Bronchial epithelial cell (primary cell): ENCODE measurements at regions not wholly inside any gene's neighbourhood (a gene's known extent, or its start where the extent isn't known, plus 50 kb on each side); places are given as distances from the start of the nearest gene placed in this dataset.

Experiments used
- DNase-seq: peaks from one replicate; pipeline ENCODE4 v3.0.0-alpha.2; 2010; ENCODE audit warnings: low read depth
- FAIRE-seq: peaks from 2 replicates; lab custom pipeline; 2011; peaks lifted over from hg19 to GRCh38; lab: Jason Lieb, UNC
- H3K27me3 ChIP-seq: 2 replicates; pipeline ENCODE4 v1.5.1; 2011; ENCODE audit warnings: low read length; ENCODE audit not compliant: control insufficient read depth, insufficient read depth
- H3K36me3 ChIP-seq: 2 replicates; pipeline ENCODE4 v1.5.1; 2011; ENCODE audit warnings: low read length; ENCODE audit not compliant: control insufficient read depth, insufficient read depth
- H3K4me3 ChIP-seq: 2 replicates; pipeline ENCODE4 v1.5.1; 2011; ENCODE audit warnings: mild to moderate bottlenecking, low read depth, low read length, control low read depth
- TF ChIP-seq, protein P1 (sequence below): IDR thresholded peaks from 2 replicates; pipeline ENCODE4 v1.5.1; 2011; ENCODE audit warnings: mild to moderate bottlenecking, moderate library complexity, low read length, control low read depth, inconsistent platforms; ENCODE audit not compliant: insufficient read depth, severe bottlenecking

DNA sequence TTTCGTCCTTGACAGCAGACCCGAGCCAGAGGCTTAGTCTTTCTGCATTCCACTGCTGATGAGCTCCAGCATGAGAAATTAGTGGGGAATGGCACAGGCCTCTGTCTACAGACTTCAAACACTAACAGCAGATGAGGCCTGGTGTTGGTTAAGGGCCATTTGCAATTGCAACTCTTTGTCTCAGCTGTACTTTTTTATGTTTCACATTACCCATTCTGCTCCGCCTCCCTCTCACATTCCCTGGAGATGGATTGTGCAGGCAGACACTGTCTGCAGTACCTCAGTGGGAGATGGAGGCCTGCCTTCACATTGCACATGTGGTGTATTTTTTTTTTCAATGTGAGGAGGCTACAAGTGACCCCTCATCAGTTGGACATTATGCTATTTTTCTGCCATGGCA, 370.2 kb downstream of the DUSP10 start:
- Histone ChIP-seq H3K27me3 (no peaks in the 10 kb centered on the region), H3K4me3 (no peak overlapping the region), H3K36me3 (no peaks in the 10 kb centered on the region)
- TF ChIP-seq, protein P1, sequence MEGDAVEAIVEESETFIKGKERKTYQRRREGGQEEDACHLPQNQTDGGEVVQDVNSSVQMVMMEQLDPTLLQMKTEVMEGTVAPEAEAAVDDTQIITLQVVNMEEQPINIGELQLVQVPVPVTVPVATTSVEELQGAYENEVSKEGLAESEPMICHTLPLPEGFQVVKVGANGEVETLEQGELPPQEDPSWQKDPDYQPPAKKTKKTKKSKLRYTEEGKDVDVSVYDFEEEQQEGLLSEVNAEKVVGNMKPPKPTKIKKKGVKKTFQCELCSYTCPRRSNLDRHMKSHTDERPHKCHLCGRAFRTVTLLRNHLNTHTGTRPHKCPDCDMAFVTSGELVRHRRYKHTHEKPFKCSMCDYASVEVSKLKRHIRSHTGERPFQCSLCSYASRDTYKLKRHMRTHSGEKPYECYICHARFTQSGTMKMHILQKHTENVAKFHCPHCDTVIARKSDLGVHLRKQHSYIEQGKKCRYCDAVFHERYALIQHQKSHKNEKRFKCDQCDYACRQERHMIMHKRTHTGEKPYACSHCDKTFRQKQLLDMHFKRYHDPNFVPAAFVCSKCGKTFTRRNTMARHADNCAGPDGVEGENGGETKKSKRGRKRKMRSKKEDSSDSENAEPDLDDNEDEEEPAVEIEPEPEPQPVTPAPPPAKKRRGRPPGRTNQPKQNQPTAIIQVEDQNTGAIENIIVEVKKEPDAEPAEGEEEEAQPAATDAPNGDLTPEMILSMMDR: no peak
- FAIRE-seq: no peak
- no peak for DNase-seq

DNA sequence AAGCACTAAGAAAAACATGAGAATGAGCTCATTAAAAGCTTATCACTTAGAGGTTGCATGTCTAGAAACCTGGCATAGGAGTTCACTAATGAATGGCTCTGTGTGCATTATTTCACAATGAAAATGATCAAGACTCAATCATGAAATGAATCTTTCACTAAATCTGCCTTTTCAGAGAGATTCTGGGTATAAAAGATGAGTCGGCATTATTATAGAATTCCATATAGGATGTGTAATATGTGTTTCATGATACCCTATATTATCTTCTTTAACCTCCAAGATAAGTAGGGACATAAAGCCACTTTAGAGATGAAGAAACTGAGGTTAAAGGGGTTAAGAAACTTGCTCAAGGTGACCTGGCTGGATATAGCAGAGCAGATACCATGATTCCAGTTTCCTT, 368.1 kb downstream of the DUSP10 start:
- H3K36me3 ChIP-seq: no peaks in the 10 kb centered on the region
- TF ChIP-seq, protein P1: no peak
- H3K4me3 ChIP-seq: no peak overlapping the region
- DNase-seq (no peak), FAIRE-seq (no peak)
- no peaks in the 10 kb centered on the region for H3K27me3 ChIP-seq

DNA sequence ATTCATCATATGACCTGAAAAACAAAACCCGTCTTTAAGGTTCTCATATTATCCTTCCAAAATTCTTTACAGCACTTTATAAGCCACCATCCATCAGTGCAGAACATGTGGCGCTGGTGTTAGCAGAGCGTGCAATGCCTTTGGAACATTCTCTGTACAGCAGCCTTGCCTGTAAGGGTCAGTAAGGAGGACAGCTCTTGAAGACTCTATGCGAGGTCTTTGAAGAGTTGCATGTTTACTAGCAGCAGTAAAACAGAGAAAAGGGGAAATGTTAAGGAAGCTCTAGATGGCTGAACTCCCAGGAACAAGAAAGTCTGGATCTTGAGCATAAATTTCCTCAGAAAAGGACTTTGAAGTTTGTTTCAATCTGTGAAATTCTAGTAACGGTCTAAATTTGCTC, 365.6 kb downstream of the DUSP10 start:
- TF ChIP-seq, protein P1: no peak
- FAIRE-seq: no peak
- H3K4me3 ChIP-seq: no peak overlapping the region
- no peak for DNase-seq
- no peaks in the 10 kb centered on the region for H3K36me3 ChIP-seq
- H3K27me3 ChIP-seq: no peaks in the 10 kb centered on the region

DNA sequence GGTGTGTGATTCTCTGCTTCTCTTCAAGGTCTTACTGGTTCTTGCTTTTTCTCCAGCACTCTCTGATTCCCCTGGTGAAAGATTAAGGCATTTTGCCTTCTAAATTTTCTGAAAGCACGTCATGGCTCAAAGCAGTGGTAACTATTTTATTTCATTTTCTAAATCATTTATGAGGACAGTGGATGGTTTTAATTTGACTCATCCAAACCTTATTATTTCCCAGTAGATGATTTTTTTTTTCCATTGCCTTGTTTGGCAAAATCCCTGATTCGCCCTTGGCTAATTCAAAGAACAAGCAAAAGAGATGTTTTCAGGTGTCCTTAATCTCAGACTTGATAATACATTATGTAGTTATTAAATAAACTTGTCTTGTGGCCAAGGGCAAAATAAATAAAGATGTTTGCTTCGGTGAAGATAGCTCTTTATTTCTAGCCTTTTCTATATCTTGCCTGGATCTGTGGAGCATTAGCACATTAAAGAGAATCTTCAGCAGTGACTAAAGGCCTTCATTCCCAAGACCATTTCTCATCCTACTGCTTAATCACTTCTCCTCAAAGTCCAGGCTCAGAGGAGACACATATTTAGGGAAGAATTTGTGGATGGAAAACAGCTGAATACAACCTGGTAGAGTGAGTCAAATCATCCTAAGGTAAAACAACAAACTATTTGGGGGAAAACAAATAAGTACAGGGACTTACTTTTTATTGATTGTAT, 359.8 kb downstream of the DUSP10 start:
- DNase-seq (no peak), FAIRE-seq (no peak)
- TF ChIP-seq, protein P1: no peak
- H3K4me3 ChIP-seq: no peak overlapping the region
- no peaks in the 10 kb centered on the region for H3K27me3 ChIP-seq
- H3K36me3 ChIP-seq: no peaks in the 10 kb centered on the region

DNA sequence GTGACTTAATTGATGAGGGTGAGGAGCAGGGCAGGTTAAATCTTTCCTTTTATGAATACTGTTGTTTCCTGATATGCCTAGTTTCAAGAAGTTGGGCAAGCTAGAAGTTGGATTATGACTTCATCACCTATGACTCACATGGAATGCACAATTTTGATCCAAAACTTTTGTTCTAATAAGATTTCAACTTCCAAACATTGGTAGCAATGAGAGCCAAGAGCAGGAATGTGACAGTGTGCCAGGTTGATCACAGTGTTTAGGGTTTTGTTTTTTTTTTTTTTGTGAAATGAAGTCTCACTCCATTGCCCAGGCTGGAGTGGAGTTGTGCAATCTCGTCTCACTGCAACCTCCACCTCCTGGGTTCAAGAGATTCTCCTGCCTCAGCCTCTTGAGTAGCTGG, 349.4 kb downstream of the DUSP10 start:
- no peak for FAIRE-seq
- Histone ChIP-seq H3K4me3 (no peak overlapping the region), H3K27me3 (no peaks in the 10 kb centered on the region), H3K36me3 (no peaks in the 10 kb centered on the region)
- TF ChIP-seq, protein P1: no peak
- peak; percentile 86 for DNase-seq

DNA sequence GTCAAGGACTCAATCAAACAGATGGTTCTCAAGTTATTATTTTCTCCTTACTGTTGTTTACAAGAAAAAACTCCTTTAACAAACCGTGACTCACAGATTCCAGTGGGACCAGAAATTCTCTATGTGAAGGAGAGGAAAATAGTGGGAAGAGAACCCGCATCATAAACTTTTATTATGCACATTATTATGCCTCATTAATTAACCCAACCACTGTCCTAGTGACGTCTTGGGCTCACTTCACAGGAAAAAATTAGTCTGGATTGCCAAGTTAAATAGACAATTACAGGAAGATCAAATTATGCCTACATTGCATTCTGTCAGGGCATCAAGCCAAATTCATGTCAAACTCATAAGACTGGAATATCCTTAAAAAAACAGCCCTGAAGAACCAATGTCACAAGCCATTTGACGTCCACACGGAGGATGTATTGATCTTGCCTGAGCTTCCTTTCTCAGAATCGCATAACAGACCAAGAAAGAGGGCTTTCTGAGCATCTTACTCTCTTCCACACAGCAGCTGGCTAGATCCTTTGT, 347.8 kb downstream of the DUSP10 start:
- H3K4me3 ChIP-seq: no peak overlapping the region
- TF ChIP-seq, protein P1: no peak
- H3K36me3 ChIP-seq: no peaks in the 10 kb centered on the region
- FAIRE-seq (no peak), DNase-seq (peak; percentile 43)
- H3K27me3 ChIP-seq: no peaks in the 10 kb centered on the region
